Neural cell (in vitro differentiated cells): ENCODE measurements at regions not wholly inside any gene's neighbourhood (a gene's known extent, or its start where the extent isn't known, plus 50 kb on each side); places are given as distances from the start of the nearest gene placed in this dataset.

ENCODE experiments used
- H2AFZ ChIP-seq: fragments of 200-600, 300-800 bp; sonication (generic), shearing (Covaris generic); 2 replicates; pipeline ENCODE4 v1.6.0; 2014; ENCODE audit warnings: low read depth, mild to moderate bottlenecking, antibody characterized with exemption, low read length, moderate library complexity
- H3F3A ChIP-seq: fragments of 200-600 bp; shearing (Covaris generic); 2 replicates; pipeline ENCODE4 v1.6.1; 2016; ENCODE audit warnings: mild to moderate bottlenecking, moderate library complexity, mixed read lengths, antibody characterized with exemption, low read length; ENCODE audit not compliant: insufficient read depth, poor library complexity, severe bottlenecking
- H3K27ac ChIP-seq: fragments of 200-600, 300-800 bp; sonication (generic), shearing (Covaris generic); 2 replicates; pipeline ENCODE4 v1.5.1; 2014; ENCODE audit warnings: mild to moderate bottlenecking, low read length, moderate library complexity
- H3K27me3 ChIP-seq: fragments of 300-800, 200-600 bp; sonication (generic), shearing (Covaris generic); 2 replicates; pipeline ENCODE4 v1.6.0; 2014; ENCODE audit warnings: mild to moderate bottlenecking, low read depth, low read length, moderate library complexity; ENCODE audit not compliant: insufficient read depth
- H3K36me3 ChIP-seq: fragments of 300-800, 200-600 bp; sonication (generic), shearing (Covaris generic); 2 replicates; pipeline ENCODE4 v1.5.1; 2014; ENCODE audit warnings: mild to moderate bottlenecking, antibody characterized with exemption, low read length, moderate library complexity; ENCODE audit not compliant: insufficient read depth
- H3K4me2 ChIP-seq: fragments of 300-800, 200-600 bp; sonication (generic), shearing (Covaris generic); 2 replicates; pipeline ENCODE4 v1.6.0; 2014; ENCODE audit warnings: mild to moderate bottlenecking, low read length
- H3K4me3 ChIP-seq: fragments of 300-800, 200-600 bp; sonication (generic), shearing (Covaris generic); 2 replicates; pipeline ENCODE4 v1.5.1; 2014; ENCODE audit warnings: mild to moderate bottlenecking, low read length, moderate library complexity
- H3K79me2 ChIP-seq: fragments of 200-600 bp; shearing (Covaris generic); replicated peaks from 2 replicates; pipeline ENCODE4 v1.6.0; 2014; ENCODE audit warnings: mild to moderate bottlenecking, low read length, moderate library complexity; ENCODE audit not compliant: insufficient read depth
- H3K9ac ChIP-seq: fragments of 300-800, 200-600 bp; sonication (generic), shearing (Covaris generic); 2 replicates; pipeline ENCODE4 v1.6.1; 2016; ENCODE audit warnings: mild to moderate bottlenecking, low read length, mixed read lengths
- H3K9me2 ChIP-seq: fragments of 200-600 bp; shearing (Covaris generic); 2 replicates; pipeline ENCODE4 v1.6.1; 2016; ENCODE audit warnings: mild to moderate bottlenecking, low read length, mixed read lengths; ENCODE audit not compliant: insufficient read depth
- H3K9me3 ChIP-seq: fragments of 200-600, 300-800 bp; sonication (generic), shearing (Covaris generic); 2 replicates; pipeline ENCODE4 v1.6.1; 2016; ENCODE audit warnings: mild to moderate bottlenecking, mixed run types, low read length, moderate library complexity, mixed read lengths
- H4K20me1 ChIP-seq: fragments of 200-600 bp; shearing (Covaris generic); 2 replicates; pipeline ENCODE4 v1.6.1; 2016; ENCODE audit warnings: mild to moderate bottlenecking, mixed run types; ENCODE audit not compliant: insufficient read depth
- CTCF ChIP-seq: fragments of 450-650 bp; IDR thresholded peaks from 2 replicates; pipeline ENCODE4 v1.5.1; 2014; ENCODE audit warnings: antibody characterized with exemption, mild to moderate bottlenecking, moderate library complexity; ENCODE audit not compliant: poor library complexity, severe bottlenecking
- EP300 ChIP-seq: fragments of 450-650 bp; conservative IDR thresholded peaks from 2 replicates; pipeline ENCODE4 v1.6.1; 2014; ENCODE audit warnings: antibody characterized with exemption, mild to moderate bottlenecking, moderate library complexity; ENCODE audit not compliant: poor library complexity, severe bottlenecking
- EZH2 ChIP-seq: fragments of 200-600, 300-800 bp; shearing (Covaris generic), sonication (generic); IDR thresholded peaks from 2 replicates; pipeline ENCODE4 v1.6.1; 2014; ENCODE audit warnings: antibody characterized with exemption, low read length, borderline replicate concordance, mild to moderate bottlenecking; ENCODE audit not compliant: insufficient read depth, poor library complexity, severe bottlenecking
- MXI1 ChIP-seq: fragments of 450-650 bp; conservative IDR thresholded peaks from 2 replicates; pipeline ENCODE4 v1.6.1; 2014; ENCODE audit warnings: antibody characterized with exemption, mild to moderate bottlenecking; ENCODE audit not compliant: poor library complexity, severe bottlenecking
- POLR2AphosphoS5 ChIP-seq: IDR thresholded peaks from 2 replicates; pipeline ENCODE4 v1.6.1; 2012
- RAD21 ChIP-seq: fragments of 450-650 bp; conservative IDR thresholded peaks from 2 replicates; pipeline ENCODE4 v1.6.1; 2014; ENCODE audit warnings: antibody characterized with exemption, mild to moderate bottlenecking, moderate library complexity
- REST ChIP-seq: IDR thresholded peaks from 2 replicates; pipeline ENCODE4 v1.6.1; 2012; ENCODE audit warnings: borderline replicate concordance
- SMC3 ChIP-seq: fragments of 450-650 bp; conservative IDR thresholded peaks from 2 replicates; pipeline ENCODE4 v1.6.1; 2014; ENCODE audit warnings: antibody characterized with exemption, mild to moderate bottlenecking, moderate library complexity; ENCODE audit not compliant: poor library complexity
- TAF1 ChIP-seq: IDR thresholded peaks from 2 replicates; pipeline ENCODE4 v1.6.1; 2012; ENCODE audit warnings: low read depth

- H3K36me3 ChIP-seq, result no peaks in the 10 kb centered on the region
- no peak for TF ChIP-seq POLR2AphosphoS5
- no peaks in the 10 kb centered on the region for H3K27me3 ChIP-seq
- no peaks in the 10 kb centered on the region for H3K9me3 ChIP-seq
- peak overlapping the region; percentile 37 for H3K4me2 ChIP-seq
- no peaks in the 10 kb centered on the region for H3K9me2 ChIP-seq
- H2AFZ ChIP-seq, result no peak overlapping the region
- no peaks in the 10 kb centered on the region for H3K79me2 ChIP-seq
- no peaks in the 10 kb centered on the region for H4K20me1 ChIP-seq
- peak overlapping the region; percentile 57 for H3K9ac ChIP-seq
- no peaks in the 10 kb centered on the region for H3F3A ChIP-seq
- peak overlapping the region; percentile 61 for H3K4me3 ChIP-seq
- peak overlapping the region; percentile 76 for H3K27ac ChIP-seq
These were observed 58.3 kb upstream of the COMTD1 start for GRCh38 chr10:75294031-75294437.

- Histone ChIP-seq H3K27ac (no peak overlapping the region), H4K20me1 (no peaks in the 10 kb centered on the region), H3K27me3 (no peaks in the 10 kb centered on the region)
These were observed 57.7 kb upstream of the COMTD1 start for GRCh38 chr10:75293446-75293820.

More at GRCh38 chr10:75293446-75293820, 57.7 kb upstream of the COMTD1 start:
- no peak overlapping the region for H3K9ac ChIP-seq
- H3K79me2 ChIP-seq, result no peaks in the 10 kb centered on the region
- H3F3A ChIP-seq, result no peaks in the 10 kb centered on the region
- no peak overlapping the region for H3K4me2 ChIP-seq
- no peak overlapping the region for H2AFZ ChIP-seq
- no peak overlapping the region for H3K4me3 ChIP-seq
- H3K9me2 ChIP-seq, result no peaks in the 10 kb centered on the region
- H3K36me3 ChIP-seq, result no peaks in the 10 kb centered on the region
- no peak for TF ChIP-seq TAF1
- no peak for TF ChIP-seq MXI1
- TF ChIP-seq POLR2AphosphoS5, result no peak
- TF ChIP-seq EZH2, result no peak
- no peak for TF ChIP-seq EP300
- TF ChIP-seq RAD21, result no peak
- TF ChIP-seq CTCF, result no peak
- no peak for TF ChIP-seq SMC3
- no peak for TF ChIP-seq REST
- H3K9me3 ChIP-seq, result no peaks in the 10 kb centered on the region
